Activated CD4-positive, alpha-beta T cell treated with anti-CD3 and anti-CD28 coated beads for 36 hours (primary cell): ENCODE measurements at regions not wholly inside any gene's neighbourhood (a gene's known extent, or its start where the extent isn't known, plus 50 kb on each side); places are given as distances from the start of the nearest gene placed in this dataset.

Experiments used
- ATAC-seq: fragments of 200-7000 bp; cut with Tn5 transposase; one replicate; pipeline ENCODE4 v1.10.0; 2021; ENCODE audit warnings: mild to moderate bottlenecking, moderate library complexity
- CTCF ChIA-PET: fragments of 350-600 bp; sonication (Branson Sonifier 250); formaldehyde crosslinking; loops from one replicate; lab custom pipeline; 2021; ENCODE audit warnings: antibody characterized with exemption; lab: Charles Lee
- POLR2A ChIA-PET: fragments of 350-600 bp; sonication (Branson Sonifier 250); formaldehyde crosslinking; loops from one replicate; lab custom pipeline; 2021; ENCODE audit warnings: antibody characterized with exemption, inconsistent platforms; lab: Charles Lee
- DNase-seq: peaks from one replicate; pipeline ENCODE4 v3.0.0-alpha.2; 2020
- H3K27ac Mint-ChIP-seq: one replicate; pipeline ENCODE4 v1.8.0; 2021; ENCODE audit warnings: mixed read lengths
- H3K27me3 Mint-ChIP-seq: one replicate; pipeline ENCODE4 v1.8.0; 2021; ENCODE audit warnings: mixed read lengths
- H3K36me3 Mint-ChIP-seq: one replicate; pipeline ENCODE4 v1.8.0; 2021; ENCODE audit warnings: low read depth, mixed read lengths
- H3K4me1 Mint-ChIP-seq: one replicate; pipeline ENCODE4 v1.8.0; 2021; ENCODE audit warnings: mixed read lengths
- H3K4me3 Mint-ChIP-seq: one replicate; pipeline ENCODE4 v1.8.0; 2021; ENCODE audit warnings: mild to moderate bottlenecking, moderate library complexity, mixed read lengths
- H3K9me3 Mint-ChIP-seq: one replicate; pipeline ENCODE4 v1.8.0; 2021; ENCODE audit warnings: low read depth, mixed read lengths
- intact Hi-C, 2 experiments: fragments of 100-400 bp; cut with DNase I in 1 of 2; cut with micrococcal nuclease in 1 of 2; formaldehyde crosslinking; loops; one replicate each; pipeline versions ENCODE4 v1.14.2 to v1.15.1; 2022 to 2024; cut with DNase I, micrococcal nuclease

- no peaks in the 10 kb centered on the region for H3K9me3 Mint-ChIP-seq
Measured at GRCh38 chr12:123061441-123062205, 81.1 kb downstream of the ARL6IP4 start.

GRCh38 chr12:123059500-123059899, 79.0 kb downstream of the ARL6IP4 start:
- Mint-ChIP-seq H3K9me3 (no peaks in the 10 kb centered on the region), H3K36me3 (no peaks in the 10 kb centered on the region), H3K4me3 (no peak overlapping the region), H3K4me1 (peaks cover 21% of the 10 kb centered on the region), H3K27me3 (no peaks in the 10 kb centered on the region), H3K27ac (no peak overlapping the region)
- CTCF ChIA-PET, result interaction anchor here (1.3 to 3.4 kb wide), 2 partner anchors 9 to 15 kb away, joined by 5 to 19 read pairs; no protein-coding TSS in a partner anchor
- intact Hi-C loops, result no loop called here
- POLR2A ChIA-PET, result no interaction called here
- DNase-seq (no peak), ATAC-seq (no peak)

More at GRCh38 chr12:123061441-123062205, 81.1 kb downstream of the ARL6IP4 start:
- Mint-ChIP-seq H3K27me3 (no peaks in the 10 kb centered on the region), H3K36me3 (no peaks in the 10 kb centered on the region), H3K4me1 (peaks cover 36% of the 10 kb centered on the region), H3K27ac (peak overlapping the region; percentile 35), H3K4me3 (no peak overlapping the region)
- intact Hi-C loops, result no loop called here
- CTCF ChIA-PET, result interaction anchor here (0.5 to 0.7 kb wide), 2 partner anchors 14 to 87 kb away, joined by 3 to 4 read pairs; no protein-coding TSS in a partner anchor
- POLR2A ChIA-PET, result interaction anchor here (0.6 kb wide), 1 partner anchor 16 kb away, joined by 3 read pairs; no protein-coding TSS in a partner anchor
- no peak for DNase-seq
- no peak for ATAC-seq

- POLR2A ChIA-PET, result no interaction called here
Measured at GRCh38 chr12:123058980-123059379, 78.5 kb downstream of the ARL6IP4 start.

GRCh38 chr12:123058481-123058880, 78.0 kb downstream of the ARL6IP4 start:
- Mint-ChIP-seq H3K27ac (no peak overlapping the region), H3K27me3 (no peaks in the 10 kb centered on the region), H3K4me3 (no peak overlapping the region), H3K9me3 (no peaks in the 10 kb centered on the region), H3K36me3 (no peaks in the 10 kb centered on the region), H3K4me1 (peaks cover 18% of the 10 kb centered on the region)
- POLR2A ChIA-PET, result no interaction called here
- DNase-seq (no peak), ATAC-seq (no peak)
- intact Hi-C loops, result no loop called here
- CTCF ChIA-PET, result interaction anchor here (0.7 to 3.4 kb wide), 2 partner anchors 14 to 523 kb away, joined by 3 to 19 read pairs; no protein-coding TSS in a partner anchor

More at GRCh38 chr12:123058980-123059379, 78.5 kb downstream of the ARL6IP4 start:
- no peak for ATAC-seq
- H3K27ac Mint-ChIP-seq, result no peak overlapping the region
- peaks cover 21% of the 10 kb centered on the region for H3K4me1 Mint-ChIP-seq
- CTCF ChIA-PET, result interaction anchor here (0.7 to 3.4 kb wide), 2 partner anchors 15 to 523 kb away, joined by 3 to 19 read pairs; no protein-coding TSS in a partner anchor
- H3K4me3 Mint-ChIP-seq, result no peak overlapping the region
- H3K27me3 Mint-ChIP-seq, result no peaks in the 10 kb centered on the region
- intact Hi-C loops, result no loop called here
- no peaks in the 10 kb centered on the region for H3K9me3 Mint-ChIP-seq
- H3K36me3 Mint-ChIP-seq, result no peaks in the 10 kb centered on the region
- DNase-seq, result no peak

- ChIA-PET CTCF (interaction anchor here (3.4 kb wide), 1 partner anchor 13 kb away, joined by 19 read pairs; no protein-coding TSS in a partner anchor), POLR2A (no interaction called here)
- ATAC-seq (no peak), DNase-seq (no peak)
- intact Hi-C loops, result no loop called here
- Mint-ChIP-seq H3K4me1 (peaks cover 13% of the 10 kb centered on the region), H3K4me3 (no peak overlapping the region), H3K27ac (no peak overlapping the region), H3K9me3 (no peaks in the 10 kb centered on the region), H3K27me3 (no peaks in the 10 kb centered on the region), H3K36me3 (no peaks in the 10 kb centered on the region)
Measured at GRCh38 chr12:123057513-123058265, 77.2 kb downstream of the ARL6IP4 start.

GRCh38 chr12:123056709-123057108, 76.2 kb downstream of the ARL6IP4 start:
- POLR2A ChIA-PET, result no interaction called here
- Mint-ChIP-seq H3K36me3 (no peaks in the 10 kb centered on the region), H3K27ac (no peak overlapping the region), H3K4me3 (no peak overlapping the region), H3K4me1 (peaks cover 4% of the 10 kb centered on the region), H3K9me3 (no peaks in the 10 kb centered on the region), H3K27me3 (no peaks in the 10 kb centered on the region)
- ATAC-seq (no peak), DNase-seq (no peak)
- CTCF ChIA-PET, result interaction anchor here (0.6 to 1.3 kb wide), 2 partner anchors 13 to 235 kb away, joined by 3 to 6 read pairs; no protein-coding TSS in a partner anchor
- intact Hi-C loops, result no loop called here

GRCh38 chr12:123056053-123056452, 75.6 kb downstream of the ARL6IP4 start:
- intact Hi-C loops, result no loop called here
- Mint-ChIP-seq H3K27me3 (no peaks in the 10 kb centered on the region), H3K9me3 (no peaks in the 10 kb centered on the region), H3K36me3 (no peaks in the 10 kb centered on the region), H3K4me1 (no peaks in the 10 kb centered on the region), H3K27ac (no peak overlapping the region), H3K4me3 (no peak overlapping the region)
- CTCF ChIA-PET, result interaction anchor here (1.3 kb wide), 1 partner anchor 13 kb away, joined by 6 read pairs; no protein-coding TSS in a partner anchor
- POLR2A ChIA-PET, result interaction anchor here (0.6 kb wide), 1 partner anchor 71 kb away, joined by 3 read pairs; no protein-coding TSS in a partner anchor
- no peak for ATAC-seq
- DNase-seq, result no peak

GRCh38 chr12:123055281-123055766, 74.8 kb downstream of the ARL6IP4 start:
- Mint-ChIP-seq H3K4me3 (no peak overlapping the region), H3K36me3 (no peaks in the 10 kb centered on the region), H3K9me3 (no peaks in the 10 kb centered on the region), H3K27me3 (no peaks in the 10 kb centered on the region), H3K27ac (peak overlapping the region; percentile 19), H3K4me1 (peaks cover 3% of the 10 kb centered on the region)
- no peak for DNase-seq
- no peak for ATAC-seq
- intact Hi-C loops, result no loop called here
- ChIA-PET POLR2A (interaction anchor here (0.5 kb wide), 1 partner anchor 197 kb away, joined by 3 read pairs; no protein-coding TSS in a partner anchor), CTCF (interaction anchor here (0.9 to 1.4 kb wide), 2 partner anchors 9 to 12 kb away, joined by 3 to 4 read pairs; no protein-coding TSS in a partner anchor)

GRCh38 chr12:123054371-123054770, 73.9 kb downstream of the ARL6IP4 start:
- no peak overlapping the region for H3K4me3 Mint-ChIP-seq
- H3K4me1 Mint-ChIP-seq, result peaks cover 7% of the 10 kb centered on the region
- CTCF ChIA-PET, result interaction anchor here (1.4 kb wide), 1 partner anchor 11 kb away, joined by 3 read pairs; no protein-coding TSS in a partner anchor
- intact Hi-C loops, result no loop called here
- H3K27ac Mint-ChIP-seq, result no peak overlapping the region
- H3K27me3 Mint-ChIP-seq, result no peaks in the 10 kb centered on the region
- H3K9me3 Mint-ChIP-seq, result no peaks in the 10 kb centered on the region
- no peaks in the 10 kb centered on the region for H3K36me3 Mint-ChIP-seq
- POLR2A ChIA-PET, result no interaction called here
- ATAC-seq, result no peak
- no peak for DNase-seq

- ATAC-seq (no peak), DNase-seq (no peak)
- CTCF ChIA-PET, result interaction anchor here (1.0 to 2.1 kb wide), 2 partner anchors 8 to 16 kb away, joined by 3 to 5 read pairs; no protein-coding TSS in a partner anchor
Measured at GRCh38 chr12:123051556-123051955, 71.1 kb downstream of the ARL6IP4 start.

GRCh38 chr12:123050913-123051312, 70.4 kb downstream of the ARL6IP4 start:
- ChIA-PET CTCF (interaction anchor here (0.6 to 2.1 kb wide), 3 partner anchors 9 to 272 kb away, joined by 3 to 5 read pairs (median 3); no protein-coding TSS in a partner anchor), POLR2A (no interaction called here)
- Mint-ChIP-seq H3K27me3 (no peaks in the 10 kb centered on the region), H3K27ac (no peak overlapping the region), H3K36me3 (no peaks in the 10 kb centered on the region), H3K9me3 (no peaks in the 10 kb centered on the region), H3K4me3 (no peak overlapping the region), H3K4me1 (peaks cover 17% of the 10 kb centered on the region)
- DNase-seq (no peak), ATAC-seq (peak; percentile 16)
- intact Hi-C loops, result no loop called here

More at GRCh38 chr12:123051556-123051955, 71.1 kb downstream of the ARL6IP4 start:
- Mint-ChIP-seq H3K4me1 (peaks cover 17% of the 10 kb centered on the region), H3K36me3 (no peaks in the 10 kb centered on the region), H3K27me3 (no peaks in the 10 kb centered on the region), H3K9me3 (no peaks in the 10 kb centered on the region), H3K4me3 (no peak overlapping the region), H3K27ac (no peak overlapping the region)
- POLR2A ChIA-PET, result no interaction called here
- intact Hi-C loops, result no loop called here
